GM12878 (cell line): ENCODE measurements at regions not wholly inside any gene's neighbourhood (a gene's known extent, or its start where the extent isn't known, plus 50 kb on each side); places are given as distances from the start of the nearest gene placed in this dataset.

ENCODE experiments used
- EGR1 ChIP-seq, 2 experiments: IDR thresholded peaks; 1 replicate in 1 of 2; 2 replicates in 1 of 2; pipeline ENCODE4 v1.6.1; 2011 to 2012; ENCODE audit warnings: low read depth in 2 of 2, low read length in 2 of 2, borderline replicate concordance in 1 of 2, mild to moderate bottlenecking in 1 of 2, moderate library complexity in 1 of 2
- POLR2A ChIP-seq: IDR thresholded peaks from 2 replicates; pipeline ENCODE4 v1.6.1; 2011; ENCODE audit warnings: low read depth, mild to moderate bottlenecking, low read length
- RAD21 ChIP-seq: IDR thresholded peaks from 2 replicates; pipeline ENCODE4 v1.6.1; 2011; ENCODE audit warnings: mild to moderate bottlenecking, low read depth, low read length, moderate library complexity; ENCODE audit not compliant: insufficient read depth
- SP1 ChIP-seq: IDR thresholded peaks from one replicate; pipeline ENCODE4 v1.6.1; 2011; ENCODE audit warnings: low read depth, low read length
- SREBF1 ChIP-seq: IDR thresholded peaks from 2 replicates; pipeline ENCODE4 v1.6.1; 2012; ENCODE audit warnings: mild to moderate bottlenecking, low read length
- TF ChIP-seq, protein P1 (sequence below): IDR thresholded peaks from 2 replicates; pipeline ENCODE4 v1.6.1; 2011; ENCODE audit warnings: mild to moderate bottlenecking, low read depth, low read length, moderate library complexity; ENCODE audit not compliant: insufficient replicate concordance
- TF ChIP-seq, protein P2 (sequence below), 3 experiments: IDR thresholded peaks in 2 of 3; conservative IDR thresholded peaks in 1 of 3; 2 replicates each; pipeline ENCODE4 v1.5.1; 2011; ENCODE audit warnings: low read depth in 3 of 3, low read length in 3 of 3, mild to moderate bottlenecking in 3 of 3, control low read depth in 2 of 3, moderate library complexity in 2 of 3, inconsistent platforms in 1 of 3, mixed read lengths in 1 of 3; ENCODE audit not compliant: control insufficient read depth in 2 of 3, insufficient read depth in 1 of 3; ENCODE audit errors: extremely low read depth in 1 of 3
- TF ChIP-seq, protein P3 (sequence below): fragments of 450-650 bp; IDR thresholded peaks from 2 replicates; pipeline ENCODE4 v1.6.1; 2016; ENCODE audit warnings: mild to moderate bottlenecking

DNA sequence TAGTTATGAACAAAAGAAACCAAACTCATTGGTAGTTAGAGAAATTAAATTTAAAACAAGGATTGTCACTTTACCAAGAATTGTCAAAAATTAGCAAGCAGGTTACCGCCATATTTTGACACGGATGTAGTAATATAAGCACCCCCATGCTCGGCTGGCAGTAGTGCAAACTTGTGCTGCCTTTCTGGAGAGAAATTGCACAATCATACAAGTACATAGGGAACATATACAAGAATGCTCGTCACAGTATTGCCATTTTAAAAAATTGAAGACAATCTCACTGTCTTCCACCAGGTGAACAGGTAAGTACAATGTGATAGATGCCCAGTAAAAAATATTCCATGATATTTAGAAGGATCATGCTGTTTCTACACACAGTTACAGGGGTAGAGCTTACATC, 55.6 kb upstream of the SLC39A8 start:
- TF ChIP-seq, protein P1, sequence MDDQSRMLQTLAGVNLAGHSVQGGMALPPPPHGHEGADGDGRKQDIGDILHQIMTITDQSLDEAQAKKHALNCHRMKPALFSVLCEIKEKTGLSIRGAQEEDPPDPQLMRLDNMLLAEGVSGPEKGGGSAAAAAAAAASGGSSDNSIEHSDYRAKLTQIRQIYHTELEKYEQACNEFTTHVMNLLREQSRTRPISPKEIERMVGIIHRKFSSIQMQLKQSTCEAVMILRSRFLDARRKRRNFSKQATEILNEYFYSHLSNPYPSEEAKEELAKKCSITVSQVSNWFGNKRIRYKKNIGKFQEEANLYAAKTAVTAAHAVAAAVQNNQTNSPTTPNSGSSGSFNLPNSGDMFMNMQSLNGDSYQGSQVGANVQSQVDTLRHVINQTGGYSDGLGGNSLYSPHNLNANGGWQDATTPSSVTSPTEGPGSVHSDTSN, result no peak
- TF ChIP-seq, protein P2, sequence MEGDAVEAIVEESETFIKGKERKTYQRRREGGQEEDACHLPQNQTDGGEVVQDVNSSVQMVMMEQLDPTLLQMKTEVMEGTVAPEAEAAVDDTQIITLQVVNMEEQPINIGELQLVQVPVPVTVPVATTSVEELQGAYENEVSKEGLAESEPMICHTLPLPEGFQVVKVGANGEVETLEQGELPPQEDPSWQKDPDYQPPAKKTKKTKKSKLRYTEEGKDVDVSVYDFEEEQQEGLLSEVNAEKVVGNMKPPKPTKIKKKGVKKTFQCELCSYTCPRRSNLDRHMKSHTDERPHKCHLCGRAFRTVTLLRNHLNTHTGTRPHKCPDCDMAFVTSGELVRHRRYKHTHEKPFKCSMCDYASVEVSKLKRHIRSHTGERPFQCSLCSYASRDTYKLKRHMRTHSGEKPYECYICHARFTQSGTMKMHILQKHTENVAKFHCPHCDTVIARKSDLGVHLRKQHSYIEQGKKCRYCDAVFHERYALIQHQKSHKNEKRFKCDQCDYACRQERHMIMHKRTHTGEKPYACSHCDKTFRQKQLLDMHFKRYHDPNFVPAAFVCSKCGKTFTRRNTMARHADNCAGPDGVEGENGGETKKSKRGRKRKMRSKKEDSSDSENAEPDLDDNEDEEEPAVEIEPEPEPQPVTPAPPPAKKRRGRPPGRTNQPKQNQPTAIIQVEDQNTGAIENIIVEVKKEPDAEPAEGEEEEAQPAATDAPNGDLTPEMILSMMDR (IDR thresholded peaks at IDR 0.05 in 2 of 3, conservative IDR thresholded peaks at IDR 0.05 in 1 of 3; ENCODE audit: control insufficient read depth in 2 of 3, extremely low read depth in 1 of 3, insufficient read depth in 1 of 3, low read depth in 3 of 3, low read length in 3 of 3), result no peak
- TF ChIP-seq SREBF1 (no peak), SP1 (no peak), POLR2A (no peak), EGR1 (IDR thresholded peaks at IDR 0.05; ENCODE audit: borderline replicate concordance in 1 of 2, low read depth in 2 of 2, low read length in 2 of 2) (no peak), RAD21 (no peak)
- TF ChIP-seq, protein P3, sequence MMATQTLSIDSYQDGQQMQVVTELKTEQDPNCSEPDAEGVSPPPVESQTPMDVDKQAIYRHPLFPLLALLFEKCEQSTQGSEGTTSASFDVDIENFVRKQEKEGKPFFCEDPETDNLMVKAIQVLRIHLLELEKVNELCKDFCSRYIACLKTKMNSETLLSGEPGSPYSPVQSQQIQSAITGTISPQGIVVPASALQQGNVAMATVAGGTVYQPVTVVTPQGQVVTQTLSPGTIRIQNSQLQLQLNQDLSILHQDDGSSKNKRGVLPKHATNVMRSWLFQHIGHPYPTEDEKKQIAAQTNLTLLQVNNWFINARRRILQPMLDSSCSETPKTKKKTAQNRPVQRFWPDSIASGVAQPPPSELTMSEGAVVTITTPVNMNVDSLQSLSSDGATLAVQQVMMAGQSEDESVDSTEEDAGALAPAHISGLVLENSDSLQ, result no peak
